ENCODE measurements at regions not wholly inside any gene's neighbourhood (a gene's known extent, or its start where the extent isn't known, plus 50 kb on each side); places are given as distances from the start of the nearest gene placed in this dataset.

- TF ChIP-seq GATA3 (IDR thresholded peaks at IDR 0.05; ENCODE audit: low read depth, low read length) (no peak), GATA2 (IDR thresholded peaks at IDR 0.05; ENCODE audit: low read depth, low read length) (peak; percentile 56)
Measured at GRCh38 chr2:59413751-59414570, 1139.5 kb downstream of the BCL11A start.

DNA sequence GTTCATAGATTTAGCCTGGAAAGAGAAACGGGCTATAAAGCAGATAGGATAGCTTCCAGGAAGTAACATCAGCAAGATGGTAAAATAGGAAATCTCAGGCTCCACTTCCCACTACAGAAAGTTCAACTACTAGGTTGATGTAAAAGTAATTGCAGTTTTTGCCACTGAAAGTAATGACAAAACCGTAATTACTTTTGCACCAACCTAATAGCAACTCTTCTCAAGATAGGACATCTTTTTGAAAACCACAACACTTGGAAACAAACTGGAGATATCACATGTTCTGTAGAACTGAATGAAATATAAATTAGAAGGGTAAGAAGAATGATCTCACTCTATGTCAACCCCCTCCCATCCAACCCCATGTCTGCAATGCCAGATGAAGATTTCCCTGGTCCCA lies 1154.3 kb downstream of the BCL11A start:
- TF ChIP-seq GATA3 (IDR thresholded peaks at IDR 0.05; ENCODE audit: low read depth, low read length) = no peak
- TF ChIP-seq GATA2 (IDR thresholded peaks at IDR 0.05; ENCODE audit: low read depth, low read length) = no peak

DNA sequence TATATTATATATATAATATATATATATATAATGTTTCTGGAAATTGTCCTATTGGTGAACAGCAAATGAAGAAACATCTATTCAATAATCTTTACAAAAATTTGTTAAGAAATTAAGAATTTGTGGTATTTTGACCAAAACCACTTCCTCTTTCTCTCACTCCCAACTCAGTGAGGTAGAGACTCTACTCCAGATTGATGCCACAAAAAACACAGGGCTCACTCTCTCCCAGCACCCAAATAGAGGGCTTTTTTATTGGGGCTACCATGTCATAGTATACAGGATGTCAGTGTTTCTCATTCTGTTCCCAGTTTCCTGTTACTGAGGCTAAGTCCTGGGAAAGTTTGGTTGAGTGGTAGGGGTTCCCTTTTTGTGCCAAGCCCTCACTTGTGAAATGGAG lies 1155.4 kb downstream of the BCL11A start:
- TF ChIP-seq GATA3 (IDR thresholded peaks at IDR 0.05; ENCODE audit: low read depth, low read length) (no peak), GATA2 (IDR thresholded peaks at IDR 0.05; ENCODE audit: low read depth, low read length) (no peak)

DNA sequence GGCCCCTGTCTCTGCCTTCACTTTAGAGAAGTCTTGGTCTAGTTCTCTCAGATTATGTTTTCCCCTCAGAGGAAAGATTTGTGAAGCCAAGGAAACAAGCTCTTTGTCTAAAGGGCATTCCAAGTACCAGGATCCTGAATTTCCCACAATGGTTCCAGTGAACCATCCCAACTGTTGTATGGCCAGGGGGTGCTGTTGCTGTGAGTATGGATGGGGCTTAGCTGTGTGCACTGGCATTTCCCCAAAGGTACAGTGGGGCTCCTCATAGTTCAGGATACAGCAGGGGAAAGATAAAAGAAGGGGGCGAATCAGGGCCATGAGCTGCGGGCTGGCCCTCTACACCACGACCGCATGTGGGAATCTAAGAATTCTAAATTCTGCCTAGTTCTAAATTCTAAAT lies 1154.0 kb upstream of the FANCL start:
- TF ChIP-seq GATA2 (IDR thresholded peaks at IDR 0.05; ENCODE audit: low read depth, low read length) (no peak), GATA3 (IDR thresholded peaks at IDR 0.05; ENCODE audit: low read depth, low read length) (no peak)

DNA sequence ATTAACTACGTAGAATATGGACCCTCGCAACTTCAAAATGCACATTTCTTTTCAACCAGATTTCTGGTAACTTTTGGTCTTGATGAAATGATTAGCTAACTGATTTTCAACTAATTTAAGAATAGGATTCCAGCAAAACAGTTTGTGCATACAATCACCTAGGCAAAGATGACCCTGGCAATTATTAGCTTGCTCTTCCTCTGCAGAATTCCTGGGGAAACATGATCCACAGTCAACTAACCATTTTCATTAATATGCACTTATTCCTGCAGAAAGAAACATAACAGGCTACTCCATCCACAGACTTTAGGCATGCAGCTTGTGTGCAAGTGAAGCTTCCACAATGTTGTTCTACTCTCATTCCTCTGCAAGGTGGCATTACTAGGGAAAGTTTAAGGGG lies 1150.8 kb upstream of the FANCL start:
- TF ChIP-seq GATA3 (IDR thresholded peaks at IDR 0.05; ENCODE audit: low read depth, low read length) (no peak), GATA2 (IDR thresholded peaks at IDR 0.05; ENCODE audit: low read depth, low read length) (no peak)

GRCh38 chr2:59390581-59390980 lies 1149.5 kb upstream of the FANCL start:
- TF ChIP-seq GATA2 (IDR thresholded peaks at IDR 0.05; ENCODE audit: low read depth, low read length) (no peak), GATA3 (IDR thresholded peaks at IDR 0.05; ENCODE audit: low read depth, low read length) (no peak)

GRCh38 chr2:59389240-59389639 lies 1148.1 kb upstream of the FANCL start:
- no peak for TF ChIP-seq GATA2 (IDR thresholded peaks at IDR 0.05; ENCODE audit: low read depth, low read length)
- no peak for TF ChIP-seq GATA3 (IDR thresholded peaks at IDR 0.05; ENCODE audit: low read depth, low read length)

DNA sequence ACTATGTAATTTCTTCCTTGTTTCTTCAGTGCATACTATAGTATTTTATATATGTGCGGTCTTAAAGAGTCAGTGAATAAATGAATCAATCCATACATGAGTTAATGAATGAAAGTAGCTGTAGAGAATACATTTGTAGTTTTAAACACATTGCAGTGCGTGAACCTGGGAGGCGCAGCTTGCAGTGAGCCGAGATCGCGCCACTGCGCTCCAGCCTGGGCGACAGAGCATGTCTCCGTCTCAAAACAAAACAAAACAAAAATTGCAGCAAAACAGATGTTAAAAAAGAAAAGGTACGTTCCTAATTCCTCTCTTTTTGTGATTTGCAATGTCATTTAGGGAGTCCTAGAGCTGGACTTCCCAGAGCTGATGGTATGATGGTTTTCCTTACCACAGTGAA lies 1144.8 kb upstream of the FANCL start:
- no peak for TF ChIP-seq GATA2 (IDR thresholded peaks at IDR 0.05; ENCODE audit: low read depth, low read length)
- TF ChIP-seq GATA3 (IDR thresholded peaks at IDR 0.05; ENCODE audit: low read depth, low read length) = no peak

DNA sequence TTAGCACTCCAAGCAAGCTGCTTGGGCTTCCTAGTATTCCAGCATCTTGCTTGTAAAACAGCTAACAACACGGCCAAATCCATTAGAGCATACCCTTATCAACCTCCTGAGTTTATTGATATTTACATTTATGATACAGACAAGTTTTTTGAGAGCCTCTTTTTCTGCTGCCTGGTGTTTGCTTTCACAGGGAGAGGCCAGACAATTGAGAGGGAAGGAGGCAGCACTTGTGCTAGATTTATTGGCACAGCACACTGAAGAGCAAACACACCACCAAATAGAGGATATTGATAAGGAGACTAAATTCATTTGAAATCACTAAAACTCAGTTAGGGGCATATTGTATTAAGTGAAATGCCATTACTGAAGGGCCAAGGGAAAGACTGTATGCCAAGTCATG lies 1142.3 kb upstream of the FANCL start:
- TF ChIP-seq GATA2 (IDR thresholded peaks at IDR 0.05; ENCODE audit: low read depth, low read length) (no peak), GATA3 (IDR thresholded peaks at IDR 0.05; ENCODE audit: low read depth, low read length) (no peak)

DNA sequence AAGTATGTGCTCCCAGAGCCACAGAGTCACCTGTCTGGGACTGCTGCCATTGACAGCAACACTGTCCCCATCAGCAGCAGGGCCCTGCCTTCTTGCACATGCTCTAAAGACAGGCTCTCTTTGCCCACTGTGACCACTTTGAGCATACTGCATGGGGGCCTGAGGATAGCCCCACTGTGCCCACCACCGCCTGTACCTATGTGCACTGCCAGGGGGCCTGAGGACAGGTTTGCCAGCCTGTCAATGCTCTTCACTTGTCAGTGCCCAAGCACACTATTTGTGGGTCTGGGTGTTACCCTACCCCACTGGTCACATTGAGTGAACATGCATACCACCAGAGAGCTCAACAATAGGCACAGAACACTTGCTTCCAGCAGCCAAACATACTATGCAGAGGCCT lies 1137.0 kb upstream of the FANCL start:
- no peak for TF ChIP-seq GATA2 (IDR thresholded peaks at IDR 0.05; ENCODE audit: low read depth, low read length)
- no peak for TF ChIP-seq GATA3 (IDR thresholded peaks at IDR 0.05; ENCODE audit: low read depth, low read length)

- TF ChIP-seq GATA2 (IDR thresholded peaks at IDR 0.05; ENCODE audit: low read depth, low read length) (no peak), GATA3 (IDR thresholded peaks at IDR 0.05; ENCODE audit: low read depth, low read length) (no peak)
Measured at GRCh38 chr2:59366288-59366687, 1125.2 kb upstream of the FANCL start.

DNA sequence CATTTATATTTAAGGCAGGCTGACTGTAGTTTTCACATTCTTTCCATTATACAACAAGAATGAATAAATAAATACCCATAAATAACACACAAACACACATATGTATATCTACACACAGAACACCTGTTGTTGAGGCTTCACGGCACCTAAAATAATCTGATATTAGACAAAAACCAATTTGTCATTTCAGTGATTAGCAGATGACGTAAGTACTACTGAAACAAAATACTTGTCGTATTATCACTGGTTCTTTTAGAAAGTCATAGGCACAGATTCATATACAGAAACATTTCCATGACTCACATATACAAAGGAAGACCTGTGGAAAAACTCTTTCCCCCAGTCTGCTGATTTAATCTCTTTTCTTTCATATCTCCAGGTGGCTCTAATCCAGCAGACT lies 1113.4 kb upstream of the FANCL start:
- no peak for TF ChIP-seq GATA2 (IDR thresholded peaks at IDR 0.05; ENCODE audit: low read depth, low read length)
- TF ChIP-seq GATA3 (IDR thresholded peaks at IDR 0.05; ENCODE audit: low read depth, low read length) = no peak

- TF ChIP-seq GATA2 (IDR thresholded peaks at IDR 0.05; ENCODE audit: low read depth, low read length) (no peak), GATA3 (IDR thresholded peaks at IDR 0.05; ENCODE audit: low read depth, low read length) (no peak)
Measured at GRCh38 chr2:59353306-59353921, 1112.3 kb upstream of the FANCL start.

- TF ChIP-seq GATA3 (IDR thresholded peaks at IDR 0.05; ENCODE audit: low read depth, low read length) (no peak), GATA2 (IDR thresholded peaks at IDR 0.05; ENCODE audit: low read depth, low read length) (no peak)
Measured at GRCh38 chr2:59342166-59342565, 1101.0 kb upstream of the FANCL start.

GRCh38 chr2:59339837-59340207 lies 1098.7 kb upstream of the FANCL start:
- TF ChIP-seq GATA2 (IDR thresholded peaks at IDR 0.05; ENCODE audit: low read depth, low read length) (no peak), GATA3 (IDR thresholded peaks at IDR 0.05; ENCODE audit: low read depth, low read length) (no peak)
